NAMALWA (cell line): ENCODE measurements at regions not wholly inside any gene's neighbourhood (a gene's known extent, or its start where the extent isn't known, plus 50 kb on each side); places are given as distances from the start of the nearest gene placed in this dataset.
"Not testable (repeated sequence)": the region's sequence is repeated elsewhere in the genome, so short reads cannot be mapped to it uniquely, and the experiment has no call there.

ENCODE experiments used
- DNase-seq: peaks from one replicate; pipeline ENCODE4 v3.0.0-alpha.2; 2015; ENCODE audit warnings: low spot score

DNA sequence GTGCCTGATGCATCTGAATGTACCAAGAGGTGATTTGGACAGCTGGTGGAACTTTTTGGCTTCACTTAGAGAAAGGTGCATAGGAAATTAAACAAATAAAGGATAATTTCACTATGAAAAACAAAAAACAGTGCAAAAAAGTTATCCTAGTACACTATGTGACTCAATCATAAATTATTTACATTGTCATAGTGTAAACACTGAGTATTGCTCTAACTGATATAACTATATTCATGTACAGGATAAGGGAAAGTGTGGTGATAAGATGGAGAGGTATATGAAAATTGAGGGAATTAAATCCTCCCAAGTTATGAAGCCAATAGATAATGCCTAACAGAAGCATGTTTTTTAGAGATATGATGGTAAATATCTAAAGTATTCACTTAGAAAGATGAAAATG lies 50.2 kb upstream of the CPNE4 start:
- DNase-seq = no peak

DNA sequence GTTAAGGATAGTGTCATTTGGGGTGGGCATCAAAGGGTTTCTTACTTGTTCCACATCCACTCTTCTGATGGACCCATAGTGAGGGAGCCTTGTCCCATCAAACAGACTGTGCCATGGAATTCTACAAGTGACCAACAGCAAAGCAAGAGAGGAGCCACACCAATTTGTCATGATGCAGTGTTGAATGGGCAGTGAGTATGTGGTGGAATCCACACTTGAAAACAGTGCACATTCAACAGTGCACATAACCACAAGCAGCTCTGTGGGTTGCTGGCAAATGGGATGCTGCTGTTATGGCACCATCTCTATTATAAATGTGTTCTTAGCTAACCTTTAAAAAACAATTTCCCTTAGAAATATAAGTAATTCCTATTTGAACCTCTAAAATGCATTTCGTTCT lies 52.5 kb upstream of the CPNE4 start:
- no peak for DNase-seq

DNA sequence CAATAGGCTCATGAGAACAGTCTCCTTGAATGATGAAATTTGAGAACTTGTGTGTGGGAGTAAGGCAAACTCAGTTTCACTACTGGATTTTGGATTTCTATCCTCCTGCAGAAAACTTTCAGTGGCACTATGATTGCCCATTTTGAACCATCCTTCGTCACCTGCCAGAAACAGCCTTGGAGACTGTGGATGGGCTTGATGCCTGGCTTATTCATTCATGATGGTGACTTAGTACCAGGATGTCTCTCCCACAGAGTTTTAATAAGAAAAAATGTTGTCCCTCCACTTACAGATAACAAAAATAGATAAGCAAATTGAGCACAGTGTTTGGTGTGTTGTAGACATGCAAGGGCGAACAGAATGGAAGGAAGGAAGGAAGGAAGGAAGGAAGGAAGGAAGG lies 53.5 kb upstream of the CPNE4 start:
- no peak for DNase-seq

DNA sequence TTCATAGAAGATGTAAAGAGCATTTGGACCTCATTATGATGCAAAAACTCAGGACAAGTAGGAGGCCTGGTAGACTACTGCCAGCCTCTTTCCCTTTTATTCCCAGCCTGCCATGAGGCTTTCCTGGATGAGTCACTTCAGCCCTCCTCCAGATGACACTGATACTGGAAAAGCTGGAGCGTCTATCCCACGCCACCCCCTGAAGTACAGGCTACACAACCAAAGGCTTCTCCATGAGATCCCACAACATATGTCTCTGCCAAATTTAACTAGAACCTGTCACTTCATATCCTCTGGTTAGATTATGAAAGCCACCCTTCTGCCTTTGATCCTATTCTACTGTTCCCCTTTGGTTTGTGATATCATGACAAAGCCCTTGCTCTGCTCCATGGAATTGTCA lies 56.1 kb upstream of the CPNE4 start:
- no peak for DNase-seq

DNA sequence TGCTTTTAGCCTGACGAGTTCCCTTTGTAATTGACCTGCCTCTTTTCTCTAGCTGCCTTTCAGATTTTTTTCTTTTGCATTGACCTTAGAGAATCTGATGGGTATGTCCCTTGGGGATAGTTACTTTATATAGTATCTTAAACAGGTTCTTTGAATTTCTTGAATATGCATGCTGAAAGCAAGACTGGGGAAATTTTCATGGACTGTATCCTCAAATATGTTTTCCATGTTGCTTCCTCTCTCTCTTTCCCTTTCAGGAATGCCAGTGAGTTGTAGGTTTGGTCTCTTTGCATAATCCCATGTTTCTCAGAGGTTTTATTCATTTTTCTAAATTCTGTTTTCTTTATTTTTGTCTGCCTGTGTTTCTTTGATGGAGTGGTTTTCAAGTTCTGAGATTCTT lies 81.8 kb upstream of the CPNE4 start:
- DNase-seq = no peak

DNA sequence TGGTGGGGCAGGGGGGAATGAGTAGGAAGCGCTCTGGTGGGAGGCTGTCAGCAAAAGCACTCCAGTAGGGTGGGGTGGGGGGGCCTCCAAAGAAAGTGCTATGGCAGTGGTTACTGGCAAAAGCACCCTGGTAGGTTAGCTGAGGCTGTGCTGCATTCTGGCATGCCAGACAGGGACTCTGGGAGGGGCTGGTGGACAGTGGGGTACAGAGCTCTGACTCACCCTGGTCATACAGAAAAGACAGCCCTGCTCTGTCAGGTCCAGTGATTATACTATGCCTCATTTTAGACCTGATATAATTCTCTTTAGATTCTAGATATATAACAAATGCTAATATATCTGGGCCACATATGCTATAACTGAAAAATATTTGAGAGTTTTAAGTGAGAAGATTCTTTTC lies 82.8 kb upstream of the CPNE4 start:
- DNase-seq = no peak

DNA sequence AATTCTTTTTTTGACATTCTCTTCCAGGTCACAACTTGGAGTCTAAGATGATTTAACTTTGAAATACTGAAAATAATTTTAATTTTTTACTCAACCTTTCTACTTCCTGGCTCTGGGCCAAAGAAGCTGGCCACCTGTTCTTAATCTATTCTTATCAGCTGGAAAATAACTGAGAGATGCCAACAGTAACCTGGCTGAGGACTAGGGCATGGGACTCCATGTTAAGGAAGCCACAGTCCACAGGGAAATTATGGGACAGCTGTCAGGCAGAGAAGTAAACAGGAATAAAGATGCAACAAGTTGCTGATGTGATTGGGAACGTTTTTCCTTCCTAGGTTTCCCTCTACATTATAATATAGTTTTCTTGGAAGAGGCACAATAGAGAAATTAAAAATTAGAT lies 84.7 kb upstream of the CPNE4 start:
- DNase-seq = no peak

DNA sequence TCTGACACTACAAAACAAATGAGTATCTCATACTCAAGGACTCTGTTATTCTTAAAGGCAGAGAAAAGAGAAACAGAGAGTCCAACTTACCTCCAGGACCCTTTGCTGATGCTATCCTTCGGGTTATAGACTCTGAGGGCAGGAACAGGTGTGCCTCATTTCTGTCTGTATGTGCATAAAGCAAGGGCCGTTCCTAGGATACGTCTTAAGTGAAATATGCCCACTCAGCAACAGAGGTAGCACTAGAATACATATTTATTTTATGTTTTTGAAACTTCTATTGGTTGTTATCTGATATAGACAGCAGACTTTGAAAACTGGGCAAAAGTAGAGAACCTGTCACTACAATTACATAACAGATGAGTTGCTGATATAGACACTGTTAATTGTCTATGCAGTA lies 89.3 kb upstream of the CPNE4 start:
- DNase-seq = no peak

DNA sequence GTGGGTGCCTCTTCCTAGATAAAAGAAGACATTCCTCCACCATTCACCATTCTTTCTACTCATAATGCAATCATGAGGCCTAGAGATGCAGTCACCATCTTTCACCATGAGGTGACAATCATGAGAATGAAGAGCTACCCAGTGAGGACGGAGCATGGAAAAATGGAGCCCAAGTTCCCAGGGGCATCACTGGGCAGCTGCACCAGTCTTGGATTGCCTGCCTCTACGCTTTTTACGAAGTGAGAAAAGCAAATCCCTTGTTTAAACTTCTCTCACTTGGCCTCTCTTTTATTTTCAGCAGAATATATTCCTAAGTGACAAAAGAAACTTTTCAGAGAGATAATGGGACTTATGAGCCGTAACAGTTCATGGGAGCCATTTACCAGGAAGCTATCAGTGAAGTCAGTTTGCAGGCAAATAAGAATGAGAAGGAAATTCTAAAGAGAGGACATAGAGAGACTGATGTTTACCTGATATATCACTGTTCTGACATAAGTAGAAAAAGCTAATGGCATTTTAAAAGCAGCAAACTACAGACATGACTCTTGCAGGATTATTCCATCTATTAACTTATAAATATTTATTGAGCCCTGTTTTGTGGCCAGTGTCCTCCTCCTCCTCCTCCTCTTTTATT lies 90.0 kb upstream of the CPNE4 start:
- DNase-seq = no peak

DNA sequence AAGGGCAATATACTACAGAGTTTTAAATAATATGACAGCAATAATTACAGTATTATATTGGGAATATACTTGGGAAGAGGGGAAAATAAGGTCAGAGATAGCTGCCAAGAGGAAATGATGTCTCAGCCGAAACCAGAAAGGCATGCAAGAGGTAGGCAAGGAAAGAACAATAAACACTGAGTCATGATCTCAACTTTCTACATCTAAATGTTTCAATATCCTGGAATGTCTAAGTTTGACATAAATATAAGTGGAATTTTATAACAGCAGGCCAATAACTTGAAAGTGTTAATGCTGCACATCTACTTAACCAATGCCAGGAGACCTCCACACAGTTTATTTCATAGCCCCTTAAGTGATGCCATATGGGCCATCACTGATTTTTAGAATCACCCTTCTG lies 99.8 kb upstream of the CPNE4 start:
- DNase-seq = no peak

DNA sequence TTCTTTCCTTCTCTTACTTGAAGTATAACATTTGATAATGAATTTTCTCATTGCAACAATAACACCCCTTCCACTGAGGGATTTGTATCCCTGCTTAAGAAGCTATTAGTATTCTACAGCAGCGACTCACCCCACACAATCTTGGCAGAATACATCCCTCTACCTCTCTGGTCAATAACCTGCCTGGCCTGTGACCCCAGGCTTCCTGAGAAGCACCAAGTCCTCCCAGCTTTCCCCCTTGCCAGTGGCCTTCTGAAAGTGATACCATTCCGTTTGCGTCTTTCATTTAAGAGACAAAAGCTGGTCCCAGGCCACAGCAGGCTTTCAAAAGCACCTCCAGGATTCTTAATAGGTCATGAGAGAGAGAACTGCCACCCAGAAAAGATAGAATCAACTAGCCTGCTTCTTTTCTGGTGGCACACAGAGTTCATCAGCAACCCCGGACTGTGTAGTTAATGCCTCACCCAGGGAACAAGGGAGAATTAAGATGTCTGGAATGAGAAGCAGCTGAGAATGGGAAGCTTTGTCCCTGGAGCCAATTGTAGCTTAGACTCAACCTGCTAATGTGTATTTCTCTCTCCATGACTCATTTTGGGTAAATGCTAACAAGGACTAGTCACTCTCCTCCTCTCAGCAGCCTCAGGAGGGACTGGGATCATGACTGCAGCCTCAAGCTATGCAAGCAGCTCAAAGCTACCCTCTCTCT lies 101.0 kb upstream of the CPNE4 start:
- DNase-seq = no peak

DNA sequence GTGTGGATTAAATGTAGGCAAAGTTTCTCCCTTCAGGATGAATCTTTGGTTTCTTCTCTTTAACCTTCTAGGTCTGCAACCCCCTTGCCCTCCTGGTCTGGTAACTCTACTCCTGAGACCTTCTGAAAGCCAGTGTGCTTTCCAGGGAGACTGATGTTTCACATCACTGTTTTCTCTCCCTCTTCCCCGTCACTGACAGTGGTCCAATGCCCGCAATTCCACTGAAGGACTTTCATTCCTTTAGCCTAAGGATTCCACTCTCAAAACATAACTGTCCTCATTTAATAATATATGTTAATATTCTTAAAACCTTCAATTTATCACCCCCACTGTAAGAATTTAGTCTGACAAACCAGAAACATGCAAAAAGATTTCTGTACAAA lies 101.5 kb upstream of the CPNE4 start:
- no peak for DNase-seq

DNA sequence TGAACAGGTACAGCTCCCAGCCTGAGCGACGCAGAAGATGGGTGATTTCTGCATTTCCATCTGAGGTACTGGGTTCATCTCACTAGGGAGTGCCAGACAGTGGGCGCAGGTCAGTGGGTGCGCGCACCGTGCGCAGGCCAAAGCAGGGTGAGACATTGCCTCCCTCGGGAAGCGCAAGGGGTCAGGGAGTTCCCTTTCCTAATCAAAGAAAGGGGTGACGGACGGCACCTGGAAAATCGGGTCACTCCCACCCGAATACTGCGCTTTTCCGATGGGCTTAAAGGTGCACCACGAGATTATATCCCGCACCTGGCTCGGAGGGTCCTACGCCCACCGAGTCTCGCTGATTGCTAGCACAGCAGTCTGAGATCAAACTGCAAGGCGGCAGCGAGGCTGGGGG lies 102.1 kb upstream of the CPNE4 start:
- not testable (repeated sequence) for DNase-seq

DNA sequence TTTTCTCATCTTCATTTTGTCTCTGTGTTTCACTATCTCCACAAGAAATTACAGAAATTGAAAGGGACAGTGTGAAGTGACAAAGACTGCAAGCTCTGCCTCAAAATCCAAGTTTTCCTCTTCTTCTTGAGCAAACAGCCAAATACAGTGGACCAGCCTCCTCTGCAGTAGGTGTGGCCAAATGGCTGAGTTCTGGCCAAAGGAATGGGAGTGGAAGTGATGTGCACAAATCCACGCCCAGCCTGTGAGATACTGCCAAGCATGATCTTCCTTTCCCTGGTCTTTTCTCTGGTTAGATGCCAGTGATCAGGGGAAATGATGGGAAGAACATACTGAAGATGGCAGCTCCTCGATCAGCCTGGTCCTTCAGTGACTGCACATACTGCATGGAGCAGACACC lies 111.0 kb upstream of the CPNE4 start:
- DNase-seq = no peak

DNA sequence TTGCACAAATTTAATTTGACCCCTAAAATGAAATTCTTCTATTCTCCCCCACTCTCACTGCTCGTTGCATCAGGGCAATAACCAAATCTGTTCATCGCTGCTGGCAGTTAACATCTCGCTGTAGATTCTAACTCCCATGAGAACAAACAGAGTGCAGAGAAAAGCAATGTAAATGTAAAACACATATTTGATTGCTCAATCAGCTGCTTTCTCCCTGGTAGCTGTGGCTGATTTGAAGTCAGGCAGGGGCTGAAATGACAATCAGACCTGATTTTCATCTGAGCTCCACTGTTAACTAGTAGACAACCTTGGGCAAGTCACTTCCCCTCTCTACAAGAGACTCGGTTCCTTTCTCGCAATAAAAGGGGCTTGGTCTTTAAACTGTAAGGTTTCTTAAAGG lies 119.8 kb upstream of the CPNE4 start:
- no peak for DNase-seq

DNA sequence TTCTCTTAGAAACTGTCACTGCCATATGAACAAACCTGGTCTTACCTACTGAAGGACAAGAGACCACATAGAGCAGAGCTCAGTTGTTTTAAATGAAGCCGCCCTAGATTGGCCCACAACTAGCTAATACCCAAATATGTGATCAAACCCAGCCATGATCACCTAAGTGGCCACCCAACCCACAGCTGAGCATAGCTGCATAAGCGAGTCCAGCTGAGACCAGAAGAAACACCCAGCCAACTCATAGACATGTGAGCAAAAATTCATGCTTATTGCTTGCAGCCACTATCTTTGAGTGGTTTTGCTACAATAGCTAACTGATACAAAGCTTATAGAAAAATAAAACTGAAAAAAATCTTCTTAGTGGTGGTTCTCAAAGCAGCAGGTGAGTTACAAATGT lies 124.3 kb upstream of the CPNE4 start:
- DNase-seq = no peak

DNA sequence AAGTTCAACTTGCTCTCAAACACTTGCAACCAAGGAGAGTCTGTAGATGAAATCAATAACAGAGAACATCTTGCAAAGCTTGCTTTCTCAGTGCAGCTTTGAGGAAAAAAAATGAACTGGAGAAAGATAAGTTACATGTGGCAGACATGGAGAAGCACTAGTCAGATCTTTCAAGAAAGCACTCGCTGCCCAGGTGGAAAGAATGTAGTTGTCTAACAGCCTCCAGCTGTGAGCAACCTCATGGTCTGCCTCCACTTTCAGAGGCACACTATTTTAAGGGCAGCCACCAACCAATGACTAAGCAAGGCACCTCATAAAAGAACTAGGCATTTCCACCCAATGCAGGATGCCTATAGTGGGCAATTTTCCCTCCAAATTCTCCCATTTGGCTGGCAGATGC lies 125.4 kb upstream of the CPNE4 start:
- no peak for DNase-seq

DNA sequence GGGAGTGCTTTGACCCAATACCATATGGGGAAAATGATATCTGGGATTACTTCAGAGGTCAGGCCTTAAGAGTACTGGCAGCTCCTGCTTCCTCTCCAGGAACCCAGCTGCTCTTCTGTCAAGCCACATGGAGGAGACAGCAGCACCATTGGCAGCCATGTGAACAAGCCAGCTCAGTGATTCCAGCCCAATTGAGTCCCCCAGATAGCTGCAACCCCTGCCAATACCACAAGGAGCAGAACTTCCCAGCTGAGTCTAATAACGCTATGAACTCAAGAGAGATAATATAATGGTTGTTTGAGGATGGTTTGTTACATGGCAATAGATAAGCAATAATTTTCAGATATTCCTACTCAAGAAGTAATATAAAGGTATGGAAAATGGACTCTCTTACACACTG lies 126.8 kb upstream of the CPNE4 start:
- DNase-seq = peak; percentile 20

DNA sequence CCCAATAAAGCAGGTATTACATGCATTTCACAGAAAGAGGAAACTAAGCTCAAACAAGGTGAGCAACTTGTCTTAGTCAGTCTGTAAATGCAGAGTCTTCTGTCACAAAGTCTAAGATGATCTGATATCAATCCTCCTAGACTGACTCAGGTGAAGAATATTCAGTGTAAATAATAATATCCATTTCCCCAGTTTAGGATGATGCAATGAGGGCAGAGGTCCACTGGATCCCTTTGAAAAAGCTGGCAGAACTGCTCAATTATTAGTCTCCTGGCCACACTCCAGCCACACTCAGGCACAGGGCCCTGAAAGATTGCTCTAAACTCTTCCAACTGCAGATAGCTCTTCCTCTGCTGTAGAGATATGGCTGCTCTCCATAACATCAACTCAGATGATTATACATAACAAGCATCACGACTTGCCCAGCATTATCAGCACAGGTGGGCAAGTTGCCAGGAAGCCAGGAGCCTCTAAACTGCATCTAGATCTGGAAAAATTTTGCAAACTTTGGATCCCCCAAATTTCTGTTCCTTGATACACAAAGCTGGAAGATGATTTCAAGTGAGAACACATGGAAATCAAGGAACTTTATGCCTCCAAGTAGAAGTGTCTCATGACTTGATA lies 129.8 kb upstream of the CPNE4 start:
- no peak for DNase-seq

DNA sequence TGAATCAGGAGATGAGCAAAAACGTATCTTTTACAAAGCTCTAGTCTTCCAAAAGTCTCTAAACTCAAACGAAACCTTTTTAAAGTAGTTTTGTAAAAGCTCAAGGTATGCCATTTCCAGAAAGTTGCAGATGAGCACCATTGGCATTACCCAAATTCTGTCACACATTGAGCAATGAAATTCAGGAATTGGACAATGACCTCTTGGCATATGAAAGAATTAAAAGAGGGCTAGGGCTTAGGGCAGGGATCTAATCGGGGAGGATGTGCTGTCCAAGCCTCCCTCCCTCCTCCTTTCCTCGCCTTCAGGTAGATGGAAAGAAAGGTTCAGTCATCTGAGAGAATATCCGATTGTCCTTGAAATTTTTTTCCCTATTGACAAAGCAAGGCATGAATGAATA lies 133.1 kb upstream of the CPNE4 start:
- no peak for DNase-seq

DNA sequence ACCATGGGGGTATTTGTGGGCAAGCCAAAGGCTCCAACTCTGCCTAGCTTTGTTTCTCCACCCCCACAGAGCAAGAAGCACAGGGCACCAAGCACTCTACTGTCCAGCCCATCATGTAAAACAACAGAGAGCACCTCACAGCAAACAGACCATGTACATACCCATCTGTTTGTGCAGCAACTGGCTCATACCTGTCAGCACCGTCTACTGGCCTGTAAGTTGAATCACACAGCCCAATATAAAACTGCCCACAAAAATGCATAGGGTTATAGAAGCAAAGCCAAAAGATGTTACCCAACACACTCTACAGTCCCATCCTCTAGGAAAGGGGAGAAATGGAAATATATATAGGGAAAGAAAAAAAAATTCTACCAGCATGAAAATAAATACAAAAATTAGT lies 139.7 kb upstream of the CPNE4 start:
- DNase-seq = no peak

DNA sequence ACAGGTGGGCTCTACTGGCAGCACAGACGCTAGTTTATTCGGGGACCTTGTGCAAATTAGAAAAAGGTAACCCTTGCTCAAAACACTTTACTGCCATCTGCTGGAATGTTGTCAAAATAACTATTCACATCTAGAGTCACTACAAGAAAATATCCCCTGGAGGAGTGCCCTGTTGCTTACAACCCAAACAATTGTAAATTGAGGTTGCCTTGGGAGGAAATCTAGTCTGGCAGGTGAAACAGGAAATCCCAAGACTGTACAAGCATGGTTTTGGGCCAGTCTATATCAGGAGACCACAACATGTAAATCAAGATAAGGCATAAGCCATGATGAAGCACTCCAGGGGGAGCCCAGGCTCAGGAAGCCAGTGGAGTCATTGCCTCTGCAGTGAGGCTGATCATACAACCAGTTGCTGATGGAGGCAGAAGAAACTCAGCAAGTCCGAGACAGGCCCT lies 136.8 kb upstream of the ACP3 start:
- DNase-seq = peak; percentile 80

DNA sequence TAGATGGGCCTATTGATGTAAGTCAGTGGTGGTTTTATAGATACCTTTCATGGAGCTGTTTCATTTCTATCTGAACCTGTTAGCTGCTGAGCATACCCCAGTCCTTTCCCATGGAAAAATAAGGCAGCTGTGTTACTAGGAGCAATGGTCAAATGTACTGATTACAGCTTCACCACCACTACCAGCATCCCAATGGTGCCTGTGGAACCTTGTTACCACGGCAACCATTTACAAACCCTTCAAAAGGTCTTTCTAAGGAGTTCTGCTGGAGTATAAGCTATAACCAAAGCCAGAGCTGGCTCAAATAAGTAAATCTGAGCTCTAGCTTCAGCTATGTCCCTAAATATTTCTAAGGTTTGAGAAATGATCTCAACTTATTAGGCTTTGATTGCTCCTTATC lies 133.4 kb upstream of the ACP3 start:
- no peak for DNase-seq

DNA sequence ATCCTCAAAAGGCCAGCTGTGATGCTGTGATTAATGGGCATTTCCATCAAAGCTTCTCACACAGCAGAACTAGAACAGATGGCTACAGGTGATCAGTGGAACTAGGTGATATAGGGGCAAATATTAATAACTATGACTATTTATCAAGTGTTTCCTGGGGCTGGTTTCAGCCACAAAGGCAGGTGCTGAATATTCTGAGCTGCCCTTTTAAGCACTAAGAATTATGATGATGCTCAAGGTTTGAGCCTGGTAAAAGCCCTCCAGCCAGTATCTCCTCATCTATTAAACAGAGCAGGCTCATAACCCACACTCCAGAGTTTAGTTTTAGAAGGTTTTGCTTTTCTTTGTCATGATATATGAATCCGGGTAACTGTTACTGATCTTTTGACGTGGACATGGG lies 129.5 kb upstream of the ACP3 start:
- no peak for DNase-seq
